ENCODE measurements at regions not wholly inside any gene's neighbourhood (a gene's known extent, or its start where the extent isn't known, plus 50 kb on each side); places are given as distances from the start of the nearest gene placed in this dataset.

GRCh38 chr2:43107679-43108078 is 118.7 kb downstream of the ZFP36L2 start:
- TF ChIP-seq POLR2A (IDR thresholded peaks at IDR 0.05; ENCODE audit: borderline replicate concordance, extremely low read depth, insufficient read depth, insufficient read length) (no peak), SP1 (IDR thresholded peaks at IDR 0.05; ENCODE audit: low read depth) (no peak), CTCF (IDR thresholded peaks at IDR 0.05 in 2 of 3, conservative IDR thresholded peaks at IDR 0.05 in 1 of 3; ENCODE audit: borderline replicate concordance in 1 of 3, insufficient read depth in 1 of 3, low read depth in 2 of 3, low read length in 2 of 3) (no peak), EZH2 (IDR thresholded peaks at IDR 0.05) (no peak), POLR2AphosphoS5 (IDR thresholded peaks at IDR 0.05; ENCODE audit: low read depth, low read length) (no peak), MAX (IDR thresholded peaks at IDR 0.05) (no peak), SRF (IDR thresholded peaks at IDR 0.05; ENCODE audit: low read depth) (no peak), ZNF274 (IDR thresholded peaks at IDR 0.05; ENCODE audit: low read depth, low read length) (no peak)
